ENCODE measurements at regions not wholly inside any gene's neighbourhood (a gene's known extent, or its start where the extent isn't known, plus 50 kb on each side); places are given as distances from the start of the nearest gene placed in this dataset.

DNA sequence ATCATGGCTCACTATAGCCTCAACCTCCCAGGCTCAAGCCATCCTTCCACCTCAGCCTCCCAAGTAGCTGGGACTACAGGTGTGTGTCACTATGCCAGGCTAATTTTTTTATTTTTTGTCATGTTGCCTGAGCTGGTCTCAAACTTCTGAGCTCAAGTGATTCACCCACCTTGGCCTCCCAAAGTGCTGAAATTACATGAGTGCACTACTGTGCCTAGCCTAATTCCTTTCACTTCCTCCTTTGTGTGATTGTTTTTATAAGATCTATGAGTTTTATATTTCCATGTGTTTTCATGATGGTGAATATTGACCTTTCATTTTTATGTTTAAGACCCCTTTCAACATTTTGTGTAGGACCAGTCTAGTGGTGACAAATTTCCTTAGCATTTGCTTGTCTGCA lies 55.2 kb upstream of the IL12B start:
- no peak for DNase-seq

DNA sequence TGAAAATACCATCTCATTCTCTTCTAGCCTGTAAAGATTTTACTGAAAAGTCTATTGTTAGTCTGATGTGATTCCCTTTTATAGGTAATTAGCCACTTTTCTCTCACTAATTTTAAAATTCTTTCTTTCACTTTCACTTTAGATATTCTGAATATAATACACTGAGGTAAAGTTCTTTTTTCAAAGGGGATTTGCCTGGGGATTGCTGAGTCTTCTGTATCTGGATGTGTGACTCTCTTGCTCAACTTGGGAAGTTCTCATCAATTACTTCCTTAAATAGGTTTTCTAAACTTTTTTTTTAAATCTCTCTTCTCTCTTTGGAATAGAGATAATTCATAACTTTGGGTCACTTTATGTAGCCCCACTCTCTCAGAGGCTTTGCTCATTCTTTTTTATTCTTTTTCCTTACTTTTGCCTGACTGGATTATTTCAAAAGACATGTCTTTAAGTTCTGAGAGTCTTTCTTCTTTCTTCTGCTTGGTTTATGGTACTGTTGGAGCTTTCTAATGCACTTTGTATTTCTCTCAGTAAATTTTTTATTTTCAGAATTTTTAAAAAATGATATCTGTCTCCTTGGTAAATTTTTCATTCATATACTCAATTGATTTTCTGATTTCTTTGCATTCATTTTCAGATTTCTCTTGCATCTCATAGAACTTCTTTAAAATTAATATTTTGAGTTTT lies 55.9 kb upstream of the IL12B start:
- no peak for DNase-seq

DNA sequence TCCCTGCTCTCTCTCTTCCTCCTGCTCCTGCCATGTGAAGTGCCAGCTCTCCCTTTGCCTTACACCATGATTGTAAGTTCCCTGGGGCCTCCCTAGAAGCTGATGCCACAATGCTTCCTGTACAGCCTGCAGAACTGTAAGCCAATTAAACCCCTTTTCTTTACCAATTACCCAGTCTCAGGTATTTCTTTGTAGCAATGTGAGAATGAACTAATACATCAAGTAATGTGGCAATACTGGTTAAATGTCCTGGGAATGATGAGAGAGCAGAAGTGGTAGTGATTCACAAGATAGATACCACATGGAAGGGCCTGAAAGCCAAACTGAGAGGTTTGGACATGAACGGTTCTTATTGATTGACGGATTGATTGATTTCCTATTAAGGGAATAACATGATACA lies 62.6 kb upstream of the IL12B start:
- no peak for DNase-seq

DNA sequence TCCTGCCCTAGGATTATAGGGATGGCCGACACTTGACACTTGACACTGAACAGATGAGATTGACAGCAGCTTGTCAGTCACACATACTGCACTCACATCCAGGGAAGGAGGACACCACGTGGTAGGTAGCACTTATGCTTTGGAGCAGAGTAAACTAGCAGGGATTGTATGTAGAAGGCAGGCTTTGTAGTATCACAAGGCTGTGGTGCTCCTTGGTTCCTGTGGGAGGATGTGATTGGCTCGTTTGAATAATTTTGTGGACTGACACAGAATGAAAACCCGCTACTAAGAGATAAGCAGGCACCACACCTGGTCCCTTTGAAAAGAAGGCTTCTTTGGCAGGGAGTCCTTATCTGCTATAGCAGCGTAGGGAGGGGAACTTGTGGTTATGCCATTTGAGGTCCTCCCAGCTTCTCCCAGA lies 63.6 kb upstream of the IL12B start:
- no peak for DNase-seq

DNA sequence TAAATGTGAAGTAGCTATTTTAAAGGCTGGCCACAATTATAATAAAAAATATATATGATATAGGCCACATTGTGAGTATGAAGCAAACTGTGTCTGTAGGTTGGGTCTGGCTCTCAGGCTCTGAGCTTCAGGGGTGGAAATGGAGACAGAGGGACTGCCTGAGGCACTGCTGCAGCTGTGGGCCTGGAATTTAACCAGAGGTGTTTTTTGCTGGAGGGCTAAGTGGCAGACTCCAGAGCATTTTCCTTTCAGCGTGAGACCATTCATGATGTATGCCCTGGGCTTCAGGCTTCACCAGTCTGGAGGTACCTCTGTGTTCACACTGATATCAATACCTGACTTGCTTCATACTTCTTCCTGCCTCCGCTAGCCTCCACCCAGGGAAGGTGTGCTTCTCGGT lies 64.9 kb upstream of the IL12B start:
- no peak for DNase-seq

DNA sequence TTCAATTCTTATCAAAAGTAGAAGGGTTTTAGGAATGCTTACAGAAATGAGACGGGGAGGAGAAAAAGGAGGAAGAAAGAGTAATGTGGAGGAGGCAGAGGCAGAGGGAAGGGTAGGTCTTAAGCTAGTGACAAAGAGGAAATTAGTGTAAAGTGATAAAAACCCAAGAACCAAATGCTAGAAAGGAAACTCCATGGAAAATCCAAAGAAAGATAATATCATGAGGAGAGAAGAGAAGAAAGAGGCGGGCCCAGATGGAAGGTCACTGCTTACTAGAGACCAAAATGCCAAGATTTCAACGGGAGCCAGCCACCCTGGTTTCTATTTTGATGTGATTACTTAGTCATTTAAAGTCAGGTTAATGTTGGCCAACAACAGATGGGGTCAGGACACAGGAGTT lies 68.6 kb upstream of the IL12B start:
- DNase-seq, result no peak

DNA sequence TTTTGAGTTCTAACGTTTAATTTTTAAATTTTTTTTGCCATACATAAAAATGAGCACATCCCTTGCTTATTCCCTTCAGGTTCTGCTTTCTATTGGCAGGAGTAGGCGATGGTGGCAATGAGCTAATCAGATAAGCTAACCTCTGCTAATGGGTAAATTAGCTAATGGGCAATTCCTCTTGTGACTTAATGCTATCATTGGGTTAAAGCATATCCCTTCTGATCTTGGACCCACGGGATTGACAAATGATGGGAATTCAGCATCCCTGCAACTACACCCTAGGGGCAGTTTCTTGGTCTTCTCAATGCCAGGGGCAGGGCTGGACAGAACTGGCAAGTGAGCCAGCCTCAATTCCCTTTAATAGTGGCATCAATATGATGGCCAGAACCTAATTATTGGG lies 70.2 kb upstream of the IL12B start:
- DNase-seq, result no peak

DNA sequence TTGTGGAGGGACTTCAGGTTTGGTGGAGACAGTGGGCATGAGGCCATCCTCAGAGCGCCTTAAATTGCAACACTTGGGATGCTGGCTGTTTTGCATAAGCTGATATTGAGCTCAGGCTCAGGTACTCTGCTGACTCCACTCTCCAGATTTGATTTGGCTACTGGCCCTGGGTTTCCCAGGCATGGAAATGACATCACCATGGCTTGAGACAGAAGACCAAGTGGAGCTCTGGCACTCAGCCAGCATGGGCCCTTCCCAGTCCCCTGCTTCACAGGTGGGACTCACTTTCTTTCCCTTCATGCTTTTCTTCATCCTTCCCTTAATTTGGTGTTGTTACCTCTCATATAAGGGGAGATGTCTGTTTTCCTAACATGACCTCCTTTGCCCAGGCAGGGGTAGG lies 72.0 kb upstream of the IL12B start:
- no peak for DNase-seq

DNA sequence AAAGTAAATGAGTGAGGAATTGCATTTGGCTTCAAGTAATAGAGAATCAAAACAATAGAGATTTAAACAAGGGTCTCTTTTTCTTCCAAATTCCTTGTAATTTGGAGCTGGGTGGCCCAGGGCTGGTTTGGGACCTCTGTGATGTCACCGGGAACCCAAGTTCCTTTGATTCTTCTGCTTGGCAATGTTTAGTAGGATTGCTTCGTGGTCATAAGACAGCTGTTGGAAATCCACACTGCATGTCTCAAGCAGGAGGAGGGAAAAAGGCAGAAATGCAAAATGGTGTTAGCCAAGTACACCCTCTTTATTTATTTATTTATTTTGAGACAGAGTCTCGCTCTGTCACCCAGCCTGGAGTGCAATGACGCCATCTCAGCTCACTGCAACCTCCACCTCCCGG lies 72.6 kb upstream of the IL12B start:
- no peak for DNase-seq

DNA sequence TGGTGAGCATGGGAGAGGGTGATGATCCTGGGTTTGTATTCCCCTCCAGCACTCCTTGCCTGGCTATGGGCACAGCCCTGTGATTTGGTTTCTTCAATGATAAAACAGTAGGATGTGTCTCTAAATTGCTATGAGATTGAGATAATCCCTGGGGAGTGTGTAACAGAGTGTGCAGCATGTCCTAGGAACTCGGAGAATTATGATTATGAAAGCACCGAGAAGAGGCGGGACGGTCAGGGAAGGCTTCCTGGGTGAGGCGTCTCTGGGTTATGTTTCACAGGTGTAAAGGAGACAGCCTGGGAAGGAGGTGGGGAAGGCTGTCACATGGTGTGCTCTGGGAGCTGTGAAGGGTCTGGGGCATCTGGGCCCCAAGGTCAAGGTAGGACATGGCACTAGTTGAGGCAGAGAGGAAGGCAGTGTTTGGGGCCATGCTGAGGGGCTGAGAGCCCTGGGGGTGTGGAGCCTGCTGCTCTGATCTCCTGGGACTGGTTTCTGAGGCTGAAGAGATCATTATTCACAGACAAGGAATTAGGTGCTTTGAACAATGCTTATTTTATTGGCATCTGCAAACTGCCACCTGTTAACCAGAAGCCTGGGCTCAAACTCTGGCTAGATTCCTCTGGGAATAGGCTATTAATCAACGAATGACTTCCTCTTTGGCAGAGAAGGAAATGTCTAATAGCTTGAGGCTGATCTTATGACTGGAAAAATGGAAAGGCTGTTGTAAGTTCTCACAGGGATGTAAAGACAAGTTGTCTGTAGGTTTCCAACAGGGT lies 73.8 kb upstream of the IL12B start:
- DNase-seq, result no peak

DNA sequence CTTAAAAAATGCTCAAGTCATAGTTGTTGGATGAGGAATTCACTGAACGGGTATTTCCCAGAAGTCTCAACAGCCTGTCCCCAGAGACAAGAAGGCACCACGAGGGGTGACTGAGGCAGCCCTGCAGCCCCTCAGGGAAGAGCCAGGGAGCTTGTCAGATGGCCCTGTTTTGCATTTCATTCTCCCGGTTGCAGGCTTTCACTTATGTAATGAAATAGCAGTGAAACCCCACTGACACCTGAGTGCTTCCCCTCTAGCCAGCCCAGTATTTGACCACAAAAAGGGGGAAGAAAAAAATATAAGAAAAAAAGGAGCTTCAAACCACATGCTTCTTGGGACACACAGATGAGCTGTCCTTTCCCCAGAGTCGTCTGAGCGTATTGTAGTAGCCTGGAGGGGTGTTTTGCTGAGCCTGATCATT lies 75.3 kb upstream of the IL12B start:
- no peak for DNase-seq

DNA sequence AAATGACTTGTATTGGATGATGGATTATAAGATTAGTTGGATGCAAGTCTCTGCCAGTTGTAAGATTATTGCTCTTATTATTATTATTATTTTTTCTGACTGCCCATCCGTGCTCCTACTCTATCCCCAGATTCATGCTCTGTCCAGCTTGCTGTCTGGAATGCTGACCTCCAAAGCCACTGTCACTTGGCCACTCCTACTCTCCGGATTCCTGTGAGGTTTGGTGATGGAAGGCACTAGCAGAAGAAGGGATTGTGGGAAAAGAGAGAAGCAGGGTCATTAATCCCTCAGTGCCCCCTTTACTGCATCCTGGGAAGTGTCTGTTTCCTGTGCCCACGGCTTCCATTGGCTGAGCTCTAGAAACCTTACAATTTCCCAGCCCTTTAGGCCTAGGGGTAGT lies 76.3 kb upstream of the IL12B start:
- DNase-seq, result no peak

DNA sequence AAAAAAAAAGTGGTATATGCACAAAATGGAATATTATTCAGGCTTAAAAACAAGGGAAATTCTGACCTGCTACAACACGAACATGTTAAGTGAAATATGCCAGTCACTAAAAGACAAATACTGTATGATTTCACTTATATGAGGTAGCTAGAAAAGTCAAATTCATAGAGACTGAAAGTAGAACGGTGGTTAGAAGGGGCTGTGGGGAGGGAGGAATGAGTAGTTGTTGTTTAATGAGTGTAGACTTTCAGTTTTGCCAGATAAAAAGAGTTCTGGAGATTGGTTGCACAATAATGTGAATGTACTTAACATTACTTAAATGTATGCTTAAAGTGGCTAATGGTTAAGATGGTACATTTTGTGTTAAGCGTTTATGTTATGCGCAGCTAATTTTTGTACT lies 79.5 kb upstream of the IL12B start:
- no peak for DNase-seq

DNA sequence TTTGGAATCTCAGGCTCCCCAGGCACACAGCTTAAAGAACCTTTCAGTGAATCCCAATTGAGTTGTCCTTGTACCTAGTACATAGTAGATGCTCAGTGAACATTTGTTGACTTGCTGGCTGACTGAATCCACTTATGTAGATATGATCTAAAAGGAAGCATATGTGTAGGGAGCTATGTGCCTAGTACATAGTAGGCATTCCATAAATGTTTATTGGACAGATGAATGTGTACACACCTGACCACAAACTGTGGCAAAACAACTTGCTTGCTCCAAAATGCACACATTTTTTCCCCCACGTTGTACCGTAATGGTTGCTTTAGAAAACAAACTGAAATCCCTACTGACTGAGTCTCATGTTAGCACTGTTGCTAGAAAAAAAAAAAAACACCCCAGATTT lies 80.2 kb upstream of the IL12B start:
- no peak for DNase-seq

DNA sequence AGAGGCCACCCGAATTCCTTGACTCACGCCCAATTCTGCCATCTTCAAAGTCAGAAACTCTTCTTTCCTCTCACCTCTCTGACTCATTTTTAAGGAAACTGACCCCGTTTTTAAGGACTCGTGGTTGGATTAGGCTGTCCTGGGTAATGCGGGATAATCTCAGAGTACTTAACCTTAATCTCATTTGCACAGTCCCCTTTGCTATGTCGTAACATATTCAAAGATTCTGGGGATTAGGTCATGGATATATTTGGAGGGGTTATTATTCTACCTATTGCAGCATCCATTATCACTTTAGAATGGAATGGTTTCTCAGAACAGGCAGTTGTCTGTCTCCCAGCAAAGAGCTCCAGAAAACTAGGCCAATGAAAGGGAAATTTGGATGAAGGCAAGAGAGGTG lies 80.8 kb upstream of the IL12B start:
- no peak for DNase-seq

DNA sequence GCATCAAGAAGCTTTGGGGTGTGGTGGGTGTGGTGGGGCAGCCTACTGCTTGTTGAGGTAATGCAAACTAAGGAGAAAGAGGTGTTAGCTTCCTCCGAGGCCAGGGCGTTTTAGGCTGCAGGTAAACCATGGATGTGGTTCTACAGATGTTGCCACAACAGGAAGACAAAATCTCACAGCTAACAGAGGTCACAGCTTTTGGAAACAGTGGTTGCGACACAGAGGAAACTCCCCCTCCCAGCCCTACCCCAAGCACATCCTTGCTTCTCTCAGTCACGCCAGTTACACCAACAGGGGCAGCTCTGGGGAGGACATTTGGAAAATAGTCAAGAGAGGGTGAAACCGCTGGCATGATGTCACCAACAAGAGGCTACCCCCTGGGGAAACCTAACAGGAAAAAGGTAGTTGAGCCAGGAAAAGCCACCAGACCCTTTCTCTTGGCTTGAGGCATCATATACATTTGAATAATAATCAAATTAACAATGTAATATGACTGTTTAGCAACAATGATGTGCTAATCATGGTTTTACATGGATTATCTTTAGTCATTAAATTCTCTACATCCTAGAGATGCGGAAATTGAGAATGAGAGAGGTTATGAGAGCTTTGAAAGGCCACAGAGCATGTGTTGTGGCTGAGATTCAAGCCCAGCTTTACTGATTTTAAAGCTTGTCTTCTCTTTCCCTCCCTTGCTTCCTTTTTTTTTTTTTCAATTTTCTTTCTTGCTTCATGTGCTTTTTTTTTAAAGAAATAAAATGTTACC lies 82.2 kb upstream of the IL12B start:
- DNase-seq, result no peak

DNA sequence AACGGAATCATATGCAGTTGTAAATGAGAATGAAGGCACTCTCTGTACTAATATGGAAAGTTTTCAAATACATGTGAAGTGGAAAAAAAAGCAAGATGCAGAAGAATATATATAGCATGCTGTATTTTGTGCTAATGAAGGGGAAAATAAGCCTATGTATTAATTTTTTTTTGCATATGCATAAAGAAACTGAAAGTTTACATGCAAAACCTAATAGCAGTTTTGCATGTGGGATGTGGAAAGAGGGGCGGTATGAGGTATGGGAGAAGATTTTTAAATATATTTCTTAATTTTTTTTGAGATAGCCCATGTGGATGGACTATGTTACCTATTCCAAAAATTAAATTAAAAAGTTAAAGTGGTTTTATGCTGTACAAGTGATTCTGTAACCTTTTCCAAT lies 83.7 kb upstream of the IL12B start:
- no peak for DNase-seq

DNA sequence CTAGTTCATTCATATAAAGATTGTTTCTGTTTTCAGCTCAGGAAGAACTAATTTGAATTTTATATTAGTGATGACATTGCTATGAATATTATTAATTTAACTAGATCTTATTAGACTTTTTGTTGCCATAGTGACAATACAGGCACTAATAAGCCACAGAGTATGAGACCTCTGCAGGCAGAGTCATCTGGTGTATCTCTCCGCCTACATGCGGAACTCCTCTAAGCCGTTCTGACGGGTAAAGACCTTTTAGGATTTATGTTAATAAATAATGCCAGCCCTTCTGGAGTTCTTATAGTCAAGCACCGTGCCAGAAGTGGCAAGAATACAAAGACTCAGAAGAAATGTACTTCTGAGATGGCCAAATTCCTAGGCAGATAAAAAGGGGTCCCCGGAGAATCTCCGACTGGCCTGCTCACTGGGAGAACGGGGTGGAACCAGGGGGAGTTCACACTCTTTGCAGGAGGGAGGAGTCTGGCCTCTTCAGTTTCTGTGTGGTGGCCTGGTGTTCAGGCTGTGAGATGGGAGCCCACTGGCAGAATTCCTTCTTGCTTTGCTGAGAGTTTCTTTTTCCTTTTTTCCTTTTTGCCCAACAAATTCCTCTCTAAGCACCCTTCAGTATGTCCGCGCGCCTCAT lies 85.1 kb upstream of the IL12B start:
- no peak for DNase-seq

DNA sequence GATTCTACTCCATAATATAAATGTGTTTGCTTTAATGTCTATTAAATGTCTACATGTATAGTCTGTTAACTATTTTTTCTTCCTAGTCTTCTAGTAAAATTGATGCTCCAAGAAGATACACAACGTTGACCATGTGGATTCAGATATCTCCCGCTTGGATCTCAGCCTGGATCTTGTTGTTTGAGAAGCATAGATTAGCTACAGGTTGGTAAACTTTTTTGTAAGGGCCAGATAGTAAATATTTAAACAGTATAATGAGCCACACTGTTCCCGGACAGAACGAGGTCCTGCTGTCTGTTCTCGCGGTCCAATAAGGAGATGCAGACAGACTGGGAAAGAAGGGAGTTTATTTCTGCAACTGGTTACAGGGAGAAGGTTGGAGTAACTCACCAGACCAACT lies 86.2 kb upstream of the IL12B start:
- DNase-seq, result no peak

DNA sequence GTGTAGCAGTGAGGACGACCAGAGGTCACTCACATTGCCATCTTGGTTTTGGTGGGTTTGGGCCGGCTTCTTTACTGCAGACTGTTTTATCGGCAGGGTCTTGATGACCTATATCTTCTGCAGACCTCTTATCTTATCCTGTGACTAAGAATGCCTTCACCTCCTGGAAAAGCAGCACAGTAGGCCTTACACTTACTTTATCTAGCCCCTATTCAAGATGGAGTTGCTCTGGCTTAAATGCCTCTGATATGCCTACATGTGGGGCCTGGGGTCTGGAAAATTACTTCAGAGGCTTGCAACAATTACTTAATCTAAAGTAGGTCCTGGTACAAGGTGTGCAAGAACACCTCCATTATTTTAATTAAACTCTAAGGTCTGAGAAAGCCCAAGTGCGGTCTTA lies 86.9 kb upstream of the IL12B start:
- DNase-seq, result no peak

DNA sequence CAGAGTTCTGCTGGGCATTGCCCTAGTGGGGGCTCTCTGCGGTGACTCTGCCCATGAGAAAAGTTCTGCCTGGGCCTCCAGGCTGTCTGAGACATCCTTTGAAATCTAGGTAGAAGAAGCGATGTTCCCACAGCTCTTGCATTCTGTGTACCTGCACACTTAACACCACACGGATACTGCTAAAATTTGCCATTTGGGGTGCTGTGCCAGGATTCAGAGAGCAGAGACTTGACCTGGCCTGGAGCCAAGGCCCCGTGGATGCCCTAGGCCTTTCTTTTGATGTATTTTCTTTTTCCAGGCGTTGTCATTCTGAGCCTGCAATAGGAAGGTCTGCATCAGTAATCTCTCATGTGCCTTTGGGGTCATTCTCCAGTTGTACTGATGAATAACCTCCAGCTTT lies 89.3 kb upstream of the IL12B start:
- DNase-seq, result no peak

DNA sequence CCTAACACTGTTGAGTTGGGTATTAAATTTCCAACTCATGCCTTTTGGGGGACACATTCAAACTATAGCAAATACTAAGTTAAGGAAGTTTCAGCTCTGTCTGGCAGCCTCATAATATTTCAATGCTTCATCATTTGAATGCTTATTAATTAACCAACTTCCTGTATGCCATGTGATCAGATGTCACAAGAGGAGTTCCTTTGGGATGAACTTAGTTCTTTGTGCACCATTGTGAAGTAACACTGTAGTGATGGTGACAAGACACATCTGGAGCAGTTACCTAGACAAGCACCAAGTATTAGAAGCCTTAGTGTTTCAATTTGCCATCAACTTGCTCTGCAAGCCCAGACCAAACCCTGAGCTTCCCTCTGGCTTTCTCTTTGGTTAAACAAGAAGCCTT lies 90.7 kb upstream of the IL12B start:
- no peak for DNase-seq

DNA sequence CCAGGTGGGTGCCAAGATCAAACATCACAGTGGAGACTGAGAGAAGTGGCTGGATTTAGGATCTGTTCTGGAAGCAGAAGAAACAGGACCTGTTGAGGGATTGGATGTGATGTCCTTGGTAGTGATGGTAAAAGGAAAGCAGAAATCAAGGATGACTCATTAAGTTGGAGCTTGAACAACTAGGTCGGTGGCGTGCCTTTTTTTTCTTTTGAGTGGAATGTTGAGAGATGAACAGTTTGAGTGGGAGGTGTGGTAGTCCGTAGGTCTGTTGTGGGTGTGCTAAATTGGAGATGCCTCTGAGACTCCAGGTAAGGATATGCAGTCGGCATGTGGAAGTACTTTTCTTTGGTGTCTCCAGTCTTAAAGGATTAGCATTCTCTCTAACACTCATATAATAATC lies 92.1 kb upstream of the IL12B start:
- DNase-seq, result no peak

DNA sequence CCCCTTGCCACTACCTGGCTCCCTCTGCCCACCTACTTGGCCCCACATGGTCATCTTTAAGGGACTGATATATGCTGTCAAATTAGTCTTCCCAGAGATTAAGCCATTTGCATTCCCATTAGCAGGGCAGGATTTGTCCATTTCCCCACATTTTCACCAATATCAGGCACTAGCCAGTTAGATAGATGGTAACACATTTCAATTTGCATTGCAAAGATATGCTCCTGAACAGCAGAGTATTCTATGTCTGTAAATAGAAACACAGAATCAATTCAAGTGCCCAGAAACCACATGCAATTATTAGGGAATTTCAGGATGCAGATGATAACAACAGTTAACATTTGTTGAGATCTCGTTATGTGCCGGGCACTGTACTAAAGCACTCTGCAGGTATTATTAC lies 92.6 kb upstream of the IL12B start:
- DNase-seq, result no peak

All from NCI-H1417 treated with DMSO at 0.1 percent for 48 hours (cell line).